HG02885 (cell line): ENCODE measurements at regions not wholly inside any gene's neighbourhood (a gene's known extent, or its start where the extent isn't known, plus 50 kb on each side); places are given as distances from the start of the nearest gene placed in this dataset.

ENCODE experiments used
- ATAC-seq: cut with Tn5 transposase; IDR thresholded peaks from one replicate; pipeline ENCODE4 v1.9.1; 2021; ENCODE audit warnings: mild to moderate bottlenecking; ENCODE audit not compliant: unreplicated experiment, poor library complexity

- no peak for ATAC-seq
Measured at GRCh38 chr1:116260621-116261020, 112.4 kb upstream of the ATP1A1 start.

GRCh38 chr1:116261227-116261626 is 111.8 kb upstream of the ATP1A1 start:
- no peak for ATAC-seq

GRCh38 chr1:116262207-116262994 is 110.6 kb upstream of the ATP1A1 start:
- no peak for ATAC-seq

- ATAC-seq: no peak
Measured at GRCh38 chr1:116262995-116263385, 110.1 kb upstream of the ATP1A1 start.

- no peak for ATAC-seq
Measured at GRCh38 chr1:116265931-116266863, 106.8 kb upstream of the ATP1A1 start.

- ATAC-seq: no peak
Measured at GRCh38 chr1:116266864-116267212, 106.2 kb upstream of the ATP1A1 start.

GRCh38 chr1:116268211-116268610 is 104.8 kb upstream of the ATP1A1 start:
- no peak for ATAC-seq

GRCh38 chr1:116270316-116271057 is 102.6 kb upstream of the ATP1A1 start:
- ATAC-seq: no peak

- ATAC-seq: no peak
Measured at GRCh38 chr1:116273042-116273783, 99.8 kb upstream of the ATP1A1 start.

GRCh38 chr1:116276532-116276931 is 96.5 kb upstream of the ATP1A1 start:
- no peak for ATAC-seq

GRCh38 chr1:116277840-116278540 is 95.1 kb upstream of the ATP1A1 start:
- ATAC-seq: no peak

- ATAC-seq: no peak
Measured at GRCh38 chr1:116278541-116278866, 94.5 kb upstream of the ATP1A1 start.

GRCh38 chr1:116279715-116280114 is 93.3 kb upstream of the ATP1A1 start:
- no peak for ATAC-seq

GRCh38 chr1:116284819-116285390 is 88.1 kb upstream of the ATP1A1 start:
- no peak for ATAC-seq

GRCh38 chr1:116286541-116286971 is 86.5 kb upstream of the ATP1A1 start:
- ATAC-seq: no peak

- ATAC-seq: no peak
Measured at GRCh38 chr1:116287341-116288200, 85.5 kb upstream of the ATP1A1 start.

- ATAC-seq: peak; percentile 99
Measured at GRCh38 chr1:116288201-116288598, 84.8 kb upstream of the ATP1A1 start.

GRCh38 chr1:116289193-116289592 is 83.9 kb upstream of the ATP1A1 start:
- no peak for ATAC-seq
